GM19099 (cell line): ENCODE measurements at regions not wholly inside any gene's neighbourhood (a gene's known extent, or its start where the extent isn't known, plus 50 kb on each side); places are given as distances from the start of the nearest gene placed in this dataset.

Experiments used
- POLR2A ChIP-seq: IDR thresholded peaks from 3 replicates; pipeline ENCODE4 v1.6.1; 2011; ENCODE audit warnings: low read depth; ENCODE audit not compliant: insufficient read length; ENCODE audit errors: extremely low read depth

- TF ChIP-seq POLR2A = no peak
Observed at GRCh38 chr1:245099401-245099800, 55.4 kb upstream of the KIF26B start.

GRCh38 chr1:245098924-245099323 is 55.9 kb upstream of the KIF26B start:
- TF ChIP-seq POLR2A = no peak

GRCh38 chr1:245096311-245097066 is 58.3 kb upstream of the KIF26B start:
- TF ChIP-seq POLR2A = no peak

- no peak for TF ChIP-seq POLR2A
Observed at GRCh38 chr1:245095903-245096302, 58.9 kb upstream of the KIF26B start.

DNA sequence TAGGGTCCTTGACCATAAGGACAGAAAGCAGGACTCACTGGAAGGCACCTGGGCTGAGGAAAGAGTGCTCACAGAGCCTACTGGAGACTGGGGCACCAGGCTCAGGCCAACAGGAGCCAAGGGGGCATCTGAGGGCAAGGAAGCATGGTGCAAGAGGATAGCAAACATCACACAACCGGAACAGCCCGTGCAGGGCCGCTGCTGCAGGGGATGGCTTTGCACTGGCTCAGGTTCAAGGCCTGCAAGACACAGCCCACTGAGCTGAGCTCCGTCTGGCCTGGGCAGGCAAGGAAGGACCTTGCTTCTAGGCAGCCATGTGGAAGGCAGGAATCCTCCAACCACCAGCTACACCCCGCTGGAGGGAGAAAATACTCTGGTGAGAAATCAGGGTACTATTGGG is 59.8 kb upstream of the KIF26B start:
- no peak for TF ChIP-seq POLR2A

- no peak for TF ChIP-seq POLR2A
Observed at GRCh38 chr1:245094092-245094491, 60.7 kb upstream of the KIF26B start.

- no peak for TF ChIP-seq POLR2A
Observed at GRCh38 chr1:245092638-245092976, 62.2 kb upstream of the KIF26B start.

DNA sequence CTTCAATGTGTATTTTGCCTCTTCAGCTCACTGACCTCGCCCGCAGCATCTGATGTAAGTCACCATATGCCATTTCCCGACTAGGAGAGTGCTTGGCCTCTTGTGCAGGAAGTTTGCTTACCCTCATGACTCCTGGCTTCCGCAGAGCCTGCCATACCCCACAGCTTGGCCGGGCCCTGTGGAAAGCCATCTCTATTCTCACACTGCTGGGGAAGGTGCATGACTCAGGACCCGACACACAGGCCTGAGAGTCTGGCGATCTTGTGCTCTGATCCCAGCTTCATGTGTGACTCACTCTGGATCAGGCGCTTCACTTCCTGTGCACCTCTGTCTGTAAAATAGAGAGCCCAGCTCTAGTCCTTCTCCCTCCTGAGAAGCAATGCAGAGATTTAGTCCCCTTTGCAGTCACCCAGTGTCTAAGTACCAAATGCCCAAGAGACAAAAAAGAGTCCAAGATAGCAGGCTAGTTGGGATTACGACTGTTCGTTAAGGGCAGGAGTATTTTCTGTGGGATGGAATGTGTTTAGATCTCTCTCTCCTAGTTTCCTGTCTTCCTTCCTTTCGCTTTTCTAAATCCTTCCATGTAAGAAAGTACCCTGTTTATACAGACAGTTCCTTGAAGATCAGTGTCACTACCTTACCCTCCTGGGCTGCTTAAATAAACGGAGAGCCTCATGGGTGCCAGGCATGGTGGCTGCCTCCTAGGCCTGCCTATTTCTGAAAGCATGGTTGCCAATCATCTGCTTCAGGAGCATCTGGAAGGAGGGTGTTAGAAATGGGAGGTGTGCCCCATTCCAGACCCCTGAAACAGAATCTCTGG is 62.8 kb upstream of the KIF26B start:
- no peak for TF ChIP-seq POLR2A

- no peak for TF ChIP-seq POLR2A
Observed at GRCh38 chr1:245091171-245091621, 63.6 kb upstream of the KIF26B start.

DNA sequence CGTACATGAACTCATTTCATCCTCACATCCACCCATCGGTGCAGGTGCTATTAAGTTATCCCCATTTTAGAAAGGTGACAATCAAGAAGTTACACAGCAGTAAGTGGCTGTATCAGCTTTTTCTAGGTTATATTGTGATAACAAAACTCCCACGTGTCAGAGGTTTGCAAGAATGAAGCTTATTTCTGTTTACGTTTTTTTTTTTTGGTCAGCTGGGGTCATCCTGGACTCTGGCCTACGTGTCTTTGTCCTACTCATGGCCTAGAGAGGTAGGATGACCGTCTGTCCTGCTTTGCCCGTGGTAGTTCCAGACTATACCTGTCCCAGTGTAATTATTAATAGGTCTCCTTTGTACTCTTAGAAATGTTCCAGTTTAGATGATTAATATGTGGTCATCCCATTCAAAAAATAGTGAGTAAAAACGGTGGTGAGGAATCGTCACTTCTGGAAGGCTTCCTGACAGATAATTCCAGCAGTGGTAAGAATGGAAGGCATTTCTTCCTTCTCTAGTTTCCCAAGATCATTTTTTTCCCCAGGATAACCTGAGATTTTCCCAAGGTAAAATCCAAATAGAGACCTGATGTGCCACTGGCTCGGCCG is 64.2 kb upstream of the KIF26B start:
- no peak for TF ChIP-seq POLR2A

- TF ChIP-seq POLR2A = no peak
Observed at GRCh38 chr1:245087723-245088122, 67.1 kb upstream of the KIF26B start.

- TF ChIP-seq POLR2A = no peak
Observed at GRCh38 chr1:245086389-245086969, 68.3 kb upstream of the KIF26B start.

DNA sequence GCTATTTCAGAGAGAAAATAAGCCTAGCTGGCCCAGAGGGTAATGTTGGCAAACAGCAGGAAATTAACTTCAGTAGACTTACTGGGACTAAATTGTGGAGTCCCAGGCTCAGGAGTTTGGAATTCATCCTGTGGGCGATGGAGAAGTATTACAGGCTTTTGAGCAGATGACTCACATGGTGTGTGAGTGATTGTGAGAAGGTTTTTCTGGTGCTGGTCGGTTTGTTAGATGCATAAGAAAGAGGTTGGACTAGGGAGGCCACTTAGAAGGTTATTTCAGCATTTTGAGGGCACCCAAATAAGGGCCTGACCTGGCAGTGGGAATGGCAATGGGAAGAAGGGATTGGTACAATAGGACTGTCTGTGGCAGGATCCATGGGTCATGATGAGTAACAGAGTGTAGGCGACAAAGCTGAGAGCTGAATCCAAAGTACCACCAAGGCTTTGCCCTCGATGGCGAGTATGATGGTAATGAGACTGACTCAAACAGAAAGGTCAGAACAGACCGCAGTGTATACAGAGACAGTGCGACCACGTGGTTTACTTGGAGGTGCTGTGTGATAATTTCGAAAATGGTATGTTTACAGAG is 69.2 kb upstream of the KIF26B start:
- no peak for TF ChIP-seq POLR2A

DNA sequence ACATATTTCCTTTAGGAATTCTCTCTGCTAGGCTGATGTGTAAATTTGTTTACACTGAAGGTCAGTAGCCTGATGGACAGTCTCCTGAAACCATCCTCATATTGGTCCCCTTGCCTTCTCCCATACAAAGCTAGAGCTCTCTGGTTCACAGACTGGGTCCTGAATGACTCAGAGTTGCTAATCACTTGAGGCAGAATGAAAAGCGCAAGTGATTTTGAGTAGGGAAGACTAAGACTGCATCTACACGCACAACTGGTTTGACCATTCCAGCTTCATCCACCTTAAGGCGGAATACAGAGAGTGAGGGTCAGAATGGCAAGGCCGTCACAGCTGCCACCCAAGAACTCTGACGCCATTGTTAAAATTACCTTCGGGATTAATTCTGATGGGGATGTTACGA is 70.2 kb upstream of the KIF26B start:
- TF ChIP-seq POLR2A = no peak

DNA sequence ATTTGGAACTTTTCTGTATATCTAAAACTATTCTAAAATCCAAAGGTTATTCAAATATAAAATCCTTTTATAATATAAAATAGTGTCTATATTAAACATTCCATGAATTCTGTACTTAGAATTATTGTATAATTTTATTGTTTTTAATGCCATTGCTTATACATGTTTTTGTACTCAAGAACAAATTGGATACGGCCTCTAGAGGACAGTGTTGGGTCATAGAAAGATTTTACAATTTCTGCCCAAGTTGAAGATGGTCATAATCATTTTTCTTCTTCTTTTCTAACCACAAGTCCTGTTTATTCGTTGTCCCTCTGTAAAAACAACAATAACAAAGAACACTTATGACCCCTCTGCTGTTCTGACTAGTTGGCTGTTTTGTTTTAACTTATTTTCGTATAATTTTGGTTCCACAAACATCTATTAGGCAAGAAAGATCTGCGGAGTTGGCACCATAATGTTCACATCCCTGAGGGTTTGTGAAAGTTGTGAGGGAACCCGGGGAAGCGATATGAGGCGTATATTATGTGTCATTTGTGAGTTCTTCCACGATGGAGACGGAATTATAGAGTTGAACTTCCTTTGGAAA is 75.7 kb upstream of the KIF26B start:
- no peak for TF ChIP-seq POLR2A
